ENCODE measurements at regions not wholly inside any gene's neighbourhood (a gene's known extent, or its start where the extent isn't known, plus 50 kb on each side); places are given as distances from the start of the nearest gene placed in this dataset.

DNA sequence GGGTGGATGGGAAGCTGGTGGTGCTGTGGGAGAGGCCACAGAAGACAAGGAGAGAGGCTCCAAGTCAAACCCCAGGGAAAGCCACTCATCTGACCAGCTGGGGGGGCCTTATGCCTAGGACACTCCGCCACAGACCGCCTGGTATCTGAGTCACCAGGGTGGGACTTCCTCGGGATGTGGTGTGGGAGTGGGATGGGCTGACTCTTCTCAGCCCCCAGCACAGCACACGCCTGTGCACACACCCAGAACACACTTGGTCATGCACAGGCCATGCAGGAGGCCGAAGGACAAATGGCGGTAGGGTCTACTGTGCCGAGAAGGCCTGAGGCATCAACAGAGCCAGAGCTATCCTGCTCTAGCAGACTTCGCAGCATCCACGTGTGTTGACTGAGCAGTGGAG lies 136.4 kb downstream of the INHBB start:
- no peak for TF ChIP-seq CTCF (IDR thresholded peaks at IDR 0.05)
- no peak for TF ChIP-seq POLR2A (IDR thresholded peaks at IDR 0.05)

Data from esophagus squamous epithelium (tissue), 4 donors.